ENCODE measurements at regions not wholly inside any gene's neighbourhood (a gene's known extent, or its start where the extent isn't known, plus 50 kb on each side); places are given as distances from the start of the nearest gene placed in this dataset.
"Not testable (repeated sequence)": the region's sequence is repeated elsewhere in the genome, so short reads cannot be mapped to it uniquely, and the experiment has no call there.

DNA sequence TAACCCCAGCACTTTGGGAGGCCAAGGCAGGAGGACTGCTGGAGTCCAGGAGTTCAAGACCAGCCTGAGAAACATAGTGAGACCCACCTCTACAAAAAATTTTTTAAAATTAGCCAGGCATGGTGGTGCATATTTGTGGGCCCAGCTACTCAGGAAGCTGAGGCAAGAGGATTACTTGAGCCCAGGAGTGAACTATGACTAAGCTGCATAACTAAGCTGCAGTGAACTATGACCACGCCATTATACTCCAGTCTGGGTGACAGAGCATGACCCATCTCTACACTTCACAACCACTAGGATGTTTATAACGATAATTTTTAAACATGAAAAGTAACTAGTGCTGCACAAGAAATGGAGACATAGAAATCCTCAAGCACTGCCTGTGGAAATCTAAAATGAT lies 352.7 kb upstream of the SGCG start:
- no peak for DNase-seq (ENCODE audit: low read depth, low spot score)
- H3K4me3 ChIP-seq (ENCODE audit: low read length), result no peak overlapping the region

DNA sequence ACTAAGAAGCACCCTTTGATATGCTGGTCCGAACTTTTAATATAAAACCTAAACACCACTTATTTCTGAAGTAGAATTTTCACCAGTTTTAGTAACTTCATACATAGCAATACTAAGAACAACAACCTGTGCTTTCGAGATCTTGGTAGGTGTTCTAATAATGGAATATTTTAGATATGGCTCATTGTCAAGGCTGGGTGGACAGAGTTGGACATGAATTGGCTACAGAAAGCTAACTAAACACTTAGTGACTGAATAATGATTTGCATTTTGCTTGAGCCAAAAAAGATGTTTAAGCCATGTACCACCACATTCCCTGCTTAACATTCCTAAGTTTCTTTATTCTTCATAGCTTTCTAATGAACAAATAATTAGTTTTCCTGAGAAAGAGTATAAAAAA lies 344.3 kb upstream of the SGCG start:
- no peak overlapping the region for H3K4me3 ChIP-seq (ENCODE audit: low read length)
- DNase-seq (ENCODE audit: low read depth, low spot score), result no peak

DNA sequence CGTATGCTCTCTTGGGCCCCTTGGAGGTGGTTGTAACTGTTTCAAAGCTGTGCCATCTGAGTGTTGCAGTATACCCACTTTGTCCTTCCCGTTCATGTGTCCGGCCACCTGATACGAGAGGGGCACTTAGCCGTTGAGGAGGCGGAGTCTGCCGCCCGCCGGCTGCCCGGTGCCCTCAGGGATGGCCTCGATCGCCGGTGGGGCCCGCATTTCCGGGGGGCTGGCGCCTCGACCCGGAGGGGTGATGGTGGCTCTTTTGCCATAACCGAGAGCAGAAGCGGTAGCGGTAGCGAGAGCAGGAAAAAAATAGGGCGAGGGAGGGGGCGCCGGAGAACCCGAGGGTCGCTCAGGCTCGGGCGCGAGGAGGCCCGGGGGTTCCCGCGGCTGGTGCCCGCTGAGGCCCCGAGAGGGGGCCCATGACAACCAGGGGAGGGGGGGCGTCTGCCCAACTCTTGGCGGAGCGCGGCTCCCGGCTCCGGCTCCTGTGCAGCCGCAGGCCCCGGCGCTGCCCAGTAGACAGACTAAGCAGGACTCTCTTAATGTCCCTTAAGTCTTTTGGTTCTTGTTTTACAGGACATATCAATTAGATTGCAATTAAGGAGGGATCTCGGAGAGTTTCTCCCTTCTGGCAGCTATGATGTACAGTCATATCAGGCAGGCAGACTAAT lies 342.7 kb upstream of the SGCG start:
- DNase-seq (ENCODE audit: low read depth, low spot score), result no peak
- no peak overlapping the region for H3K4me3 ChIP-seq (ENCODE audit: low read length)

DNA sequence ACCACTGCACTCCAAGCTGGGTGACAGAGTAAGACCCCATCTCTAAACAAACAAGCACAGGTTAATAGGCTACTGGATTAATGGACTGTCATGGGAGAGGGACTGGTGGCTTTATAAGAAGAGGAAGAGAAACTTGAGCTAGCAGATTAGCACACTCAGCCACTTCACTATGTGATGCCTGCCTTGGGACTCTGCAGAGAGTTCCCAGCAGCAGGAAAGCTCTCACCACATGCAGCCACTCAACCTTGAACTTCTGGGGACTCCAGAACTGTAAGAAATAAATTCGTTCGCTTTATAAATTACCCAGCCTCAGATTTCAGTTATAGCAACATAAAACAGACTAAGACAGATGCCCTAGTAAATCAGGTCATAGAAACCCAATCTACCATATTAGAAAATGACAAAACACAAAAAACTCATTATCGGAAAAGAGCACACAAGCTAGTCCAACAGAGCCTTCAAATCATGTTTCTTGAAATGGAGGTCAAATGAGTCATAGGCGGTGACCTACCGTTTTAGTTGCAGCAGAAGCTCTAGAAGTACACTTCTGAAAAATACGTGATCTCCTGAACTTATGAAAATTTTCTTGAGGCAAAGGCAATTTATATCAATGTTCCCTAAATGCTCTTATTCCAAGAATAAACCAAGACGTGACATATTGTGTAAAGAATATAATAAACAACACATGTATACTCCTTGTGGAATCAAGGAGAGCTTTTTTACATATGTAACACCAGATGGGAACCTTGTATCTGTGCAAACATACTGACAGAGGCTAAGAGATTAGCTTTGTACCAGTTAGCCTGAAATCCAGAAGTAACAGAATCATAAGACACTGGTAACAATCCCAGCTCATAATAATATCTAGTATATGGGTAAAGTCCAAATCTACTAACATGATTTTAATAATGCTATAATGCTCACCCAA lies 340.9 kb upstream of the SGCG start:
- DNase-seq (ENCODE audit: low read depth, low spot score), result no peak
- H3K4me3 ChIP-seq (ENCODE audit: low read length), result no peak overlapping the region

DNA sequence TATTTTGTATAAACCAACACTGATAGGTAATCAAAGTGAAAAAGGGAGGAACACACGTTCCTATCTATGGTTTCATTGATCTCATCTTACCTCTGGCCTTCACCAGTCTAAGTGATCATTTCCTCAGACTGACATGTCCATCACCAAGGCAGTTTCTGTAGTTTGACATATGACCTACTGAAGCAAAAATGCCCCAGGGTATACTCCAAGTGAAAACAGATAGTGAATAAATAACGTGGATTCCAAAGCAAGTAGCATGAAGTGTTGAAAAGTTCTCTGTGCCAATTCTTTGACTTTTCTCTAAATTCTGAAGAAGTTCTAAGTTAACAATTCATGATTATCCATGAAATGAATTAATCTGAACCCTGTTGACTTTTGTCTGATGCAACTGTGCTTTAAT lies 334.2 kb upstream of the SGCG start:
- H3K4me3 ChIP-seq (ENCODE audit: low read length), result no peak overlapping the region
- DNase-seq (ENCODE audit: low read depth, low spot score), result no peak

DNA sequence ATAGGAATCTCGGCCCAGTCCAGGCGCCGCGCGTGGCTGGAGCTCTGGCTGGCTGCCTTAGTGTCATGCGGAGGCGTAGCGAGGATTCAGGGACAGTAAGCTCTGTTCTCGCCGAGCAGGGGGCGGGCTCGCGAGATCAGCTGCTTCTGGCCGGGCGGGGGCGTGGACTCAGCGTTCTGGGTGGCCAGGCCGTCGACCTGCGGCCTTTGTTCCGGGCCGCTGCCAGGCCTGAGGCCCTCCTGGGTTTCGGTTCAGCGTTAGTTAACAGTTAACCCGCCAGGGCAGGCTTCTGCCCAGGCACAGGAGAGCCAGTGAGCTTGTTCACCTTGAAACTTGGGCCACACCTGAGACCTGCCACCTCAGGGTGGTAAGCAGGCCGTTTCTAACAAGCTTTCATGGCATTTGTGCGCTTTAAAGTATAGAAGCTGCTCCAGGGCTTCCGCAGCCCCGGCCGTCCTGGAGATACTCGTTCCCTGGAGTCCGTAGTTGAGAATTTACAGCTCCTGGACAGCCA lies 332.2 kb upstream of the SGCG start:
- no peak overlapping the region for H3K4me3 ChIP-seq (ENCODE audit: low read length)

DNA sequence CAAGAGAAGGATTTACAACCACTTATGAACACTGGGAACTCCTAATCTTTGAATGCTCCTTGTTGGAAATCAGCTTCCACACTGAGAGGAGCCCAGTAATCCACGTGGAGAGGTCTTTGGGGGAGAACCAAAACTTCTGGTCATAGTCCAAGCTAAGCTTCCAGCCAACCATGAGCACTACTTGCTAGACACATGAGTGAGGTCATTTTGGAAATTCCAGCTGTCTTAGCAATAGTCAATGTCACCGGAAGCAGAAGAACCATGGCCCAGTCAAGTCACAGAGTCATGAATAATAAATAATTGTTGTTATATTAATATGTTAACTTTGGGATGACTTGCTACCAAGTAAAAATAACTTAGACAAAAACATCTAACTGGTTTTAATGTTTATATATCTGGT lies 324.9 kb upstream of the SGCG start:
- no peak for DNase-seq (ENCODE audit: low read depth, low spot score)
- no peak overlapping the region for H3K4me3 ChIP-seq (ENCODE audit: low read length)

More for the DNA sequence above, 332.2 kb upstream of the SGCG start:
- DNase-seq (ENCODE audit: low read depth, low spot score), result no peak

DNA sequence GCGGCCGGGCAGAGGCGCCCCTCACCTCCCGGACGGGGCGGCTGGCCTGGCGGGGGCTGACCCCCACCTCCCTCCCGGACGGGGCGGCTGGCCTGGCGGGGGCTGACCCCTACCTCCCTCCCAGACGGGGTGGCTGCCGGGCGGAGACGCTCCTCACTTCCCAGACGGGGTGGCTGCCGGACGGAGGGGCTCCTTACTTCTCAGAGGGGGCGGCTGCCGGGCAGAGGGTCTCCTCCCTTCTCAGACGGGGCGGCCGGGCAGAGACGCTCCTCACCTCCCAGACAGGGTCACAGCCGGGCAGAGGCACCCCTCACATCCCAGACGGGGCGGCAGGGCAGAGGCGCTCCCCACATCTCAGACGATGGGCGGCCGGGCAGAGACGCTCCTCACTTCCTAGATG lies 321.8 kb upstream of the SGCG start:
- H3K4me3 ChIP-seq (ENCODE audit: low read length); DNase-seq (ENCODE audit: low read depth, low spot score): not testable (repeated sequence)

DNA sequence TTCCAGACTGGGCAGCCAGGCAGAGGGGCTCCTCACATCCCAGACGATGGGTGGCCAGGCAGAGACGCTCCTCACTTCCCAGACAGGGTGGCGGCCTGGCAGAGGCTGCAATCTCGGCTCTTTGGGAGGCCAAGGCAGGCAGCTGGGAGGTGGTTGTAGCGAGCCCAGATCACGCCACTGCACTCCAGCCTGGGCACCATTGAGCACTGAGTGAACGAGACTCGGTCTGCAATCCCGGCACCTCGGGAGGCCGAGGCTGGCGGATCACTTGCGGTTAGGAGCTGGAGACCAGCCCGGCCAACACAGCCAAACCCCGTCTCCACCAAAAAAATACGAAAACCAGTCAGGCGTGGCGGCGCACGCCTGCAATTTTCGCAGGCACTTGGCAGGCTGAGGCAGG lies 321.4 kb upstream of the SGCG start:
- not testable (repeated sequence) for DNase-seq (ENCODE audit: low read depth, low spot score); H3K4me3 ChIP-seq (ENCODE audit: low read length)

DNA sequence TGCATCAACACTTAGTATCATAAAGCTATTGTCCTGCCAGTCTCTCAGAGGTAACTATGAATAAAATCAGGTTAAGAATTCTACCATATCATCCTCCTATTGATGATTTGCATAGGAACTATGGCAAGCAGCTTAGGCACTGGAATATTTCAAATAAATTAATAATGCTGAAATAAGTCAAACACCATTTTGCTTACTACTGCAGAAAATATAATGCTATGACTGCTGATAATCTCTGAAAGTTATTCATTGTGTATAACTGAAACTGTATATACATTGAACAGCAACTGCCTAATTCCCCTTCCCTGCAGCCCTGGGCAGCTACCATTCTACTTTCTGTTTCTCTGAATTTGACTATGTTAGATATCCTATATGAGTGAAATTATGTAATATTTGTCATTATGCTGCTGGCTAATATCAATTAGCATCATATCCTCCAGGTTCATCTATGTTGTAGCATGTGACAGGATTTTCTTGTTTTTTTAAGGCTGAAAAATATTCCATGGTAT lies 318.8 kb upstream of the SGCG start:
- DNase-seq (ENCODE audit: low read depth, low spot score), result no peak

DNA sequence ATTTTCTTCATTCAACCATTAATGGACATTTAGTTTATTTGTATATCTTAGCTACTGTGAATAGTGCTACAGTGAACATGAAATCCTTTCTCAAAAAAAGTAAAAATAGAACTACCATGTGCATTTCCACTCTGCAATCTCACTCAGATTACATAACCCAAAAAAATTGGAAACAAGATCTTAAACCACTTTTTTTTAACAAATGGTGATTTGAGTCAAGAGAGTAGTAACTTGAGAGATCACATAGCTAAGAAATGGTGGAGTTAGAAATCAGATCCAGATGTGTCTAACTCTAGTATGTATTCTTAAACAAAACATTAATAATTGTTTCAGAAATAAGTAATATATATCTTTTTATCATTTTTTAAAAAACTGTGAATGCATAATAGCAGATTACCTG lies 318.3 kb upstream of the SGCG start:
- no peak overlapping the region for H3K4me3 ChIP-seq (ENCODE audit: low read length)
- DNase-seq (ENCODE audit: low read depth, low spot score), result no peak

More for the DNA sequence above, 318.8 kb upstream of the SGCG start:
- H3K4me3 ChIP-seq (ENCODE audit: low read length), result no peak overlapping the region

DNA sequence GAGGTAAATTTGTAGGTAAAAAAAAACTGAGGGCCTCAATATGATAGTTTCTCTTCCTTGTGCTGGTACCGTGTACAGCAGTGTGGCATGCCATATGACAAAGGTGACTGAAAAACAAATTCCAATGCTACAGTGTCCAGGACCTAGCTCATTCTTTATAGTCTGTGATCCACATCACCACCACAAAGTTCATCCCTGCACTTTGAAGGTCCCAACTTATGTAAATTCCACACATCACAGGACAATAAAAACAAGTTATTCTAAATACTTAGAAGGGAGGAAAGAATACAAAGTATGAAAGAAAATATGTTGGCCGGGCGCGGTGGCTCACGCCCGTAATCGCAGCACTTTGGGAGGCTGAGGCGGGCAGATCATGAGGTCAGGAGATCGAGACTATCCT lies 314.6 kb upstream of the SGCG start:
- no peak for DNase-seq (ENCODE audit: low read depth, low spot score)
- H3K4me3 ChIP-seq (ENCODE audit: low read length), result no peak overlapping the region

DNA sequence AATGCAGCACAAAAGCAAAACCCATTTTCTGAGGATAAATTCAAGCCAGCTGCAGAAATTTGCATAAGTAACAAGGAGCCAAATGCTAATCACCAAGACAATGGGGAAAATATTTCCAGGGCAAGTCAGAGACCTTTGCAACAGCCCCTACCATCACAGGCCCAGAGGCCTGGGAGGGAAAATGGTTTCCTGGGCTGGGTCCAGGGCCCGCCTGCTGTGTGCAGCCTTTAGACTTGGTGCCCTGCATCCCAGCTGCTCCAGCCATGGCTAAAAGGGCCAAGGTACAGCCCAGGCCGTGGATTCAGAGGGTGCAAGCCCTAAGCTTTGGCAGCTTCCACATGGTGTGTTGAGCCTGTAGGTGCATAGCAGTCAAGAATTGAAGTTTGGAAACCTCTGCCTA lies 309.5 kb upstream of the SGCG start:
- DNase-seq (ENCODE audit: low read depth, low spot score), result no peak
- H3K4me3 ChIP-seq (ENCODE audit: low read length), result no peak overlapping the region

DNA sequence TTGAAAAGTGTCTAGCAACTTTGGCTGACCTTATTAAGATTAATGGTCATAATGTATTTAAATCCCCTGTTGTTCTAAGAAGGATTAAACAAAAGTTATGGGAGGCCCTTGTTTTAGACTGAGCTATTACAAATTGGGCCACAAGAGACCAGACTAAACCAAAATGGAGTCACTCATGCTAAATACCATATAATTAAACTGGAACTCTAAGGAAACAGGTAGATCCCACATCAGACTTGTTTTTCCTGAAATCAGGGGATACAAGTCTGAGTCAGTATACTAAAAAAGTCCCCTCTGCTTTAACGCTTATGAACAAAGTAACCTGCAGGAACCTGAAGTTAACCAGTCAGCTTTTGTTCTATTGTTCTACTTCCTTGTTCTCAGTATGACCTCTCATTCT lies 305.9 kb upstream of the SGCG start:
- no peak overlapping the region for H3K4me3 ChIP-seq (ENCODE audit: low read length)
- no peak for DNase-seq (ENCODE audit: low read depth, low spot score)

DNA sequence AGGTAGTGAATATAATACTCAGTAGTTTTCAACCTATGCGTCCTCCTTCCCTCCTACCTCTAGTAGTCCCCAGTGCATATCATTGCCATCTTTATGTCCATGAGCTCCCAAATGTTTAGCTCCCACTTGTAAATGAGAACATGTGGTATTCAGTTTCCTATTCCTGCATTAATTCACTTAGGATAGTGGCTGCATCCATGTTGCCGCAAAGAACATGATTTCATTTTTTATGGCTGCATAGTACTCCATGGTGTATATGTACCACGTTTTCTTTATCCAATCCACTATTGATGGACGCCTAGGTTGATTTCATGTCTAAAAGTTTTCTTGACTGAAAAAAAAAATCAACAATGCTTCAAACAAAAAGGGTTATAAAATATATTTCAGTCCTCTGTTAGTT lies 303.4 kb upstream of the SGCG start:
- no peak for DNase-seq (ENCODE audit: low read depth, low spot score)
- no peak overlapping the region for H3K4me3 ChIP-seq (ENCODE audit: low read length)

DNA sequence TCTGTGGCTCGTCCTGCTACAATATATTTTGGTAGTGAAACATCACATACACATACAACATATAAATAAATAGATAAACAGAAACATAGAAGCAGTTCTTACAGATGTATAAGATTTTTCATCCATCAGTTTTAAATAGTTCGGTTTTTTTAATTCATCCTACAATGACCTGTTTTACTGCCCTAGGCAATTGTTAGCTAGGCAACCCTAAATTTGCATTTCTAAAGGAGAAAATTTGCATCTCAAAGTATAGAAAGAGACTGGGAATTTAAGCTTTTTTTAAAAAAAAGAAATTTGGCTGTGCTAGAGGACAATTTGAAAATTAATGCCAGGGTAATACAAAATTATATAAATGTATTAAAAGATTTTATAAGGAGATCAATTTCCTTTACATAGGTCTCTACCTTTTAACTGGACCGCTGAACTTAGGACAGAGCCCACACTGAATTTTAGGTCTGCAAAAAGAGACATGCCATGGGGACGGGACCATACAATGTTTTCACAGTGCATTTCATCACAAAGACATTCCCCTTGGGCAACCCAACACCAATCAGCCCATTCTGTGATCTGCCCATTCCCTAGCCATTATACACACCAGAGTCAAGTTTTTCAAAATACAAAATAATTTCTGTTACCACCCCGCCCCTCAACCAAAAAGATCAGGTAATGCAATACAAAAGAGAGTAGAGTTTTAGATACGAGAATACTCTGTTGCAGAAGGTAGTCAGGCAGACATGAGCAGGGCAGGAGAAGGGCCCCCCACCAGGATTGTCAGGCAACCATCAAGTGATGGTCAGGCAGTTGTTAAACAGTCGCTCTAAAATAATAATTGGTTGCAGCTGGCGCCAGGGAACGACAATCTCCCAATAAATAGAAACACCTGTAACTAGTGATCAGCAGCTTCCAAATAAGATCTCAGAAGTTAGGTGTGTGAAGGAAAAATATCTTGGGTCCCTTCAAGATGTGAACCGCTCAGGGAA lies 299.7 kb upstream of the SGCG start:
- DNase-seq (ENCODE audit: low read depth, low spot score), result no peak
- no peak overlapping the region for H3K4me3 ChIP-seq (ENCODE audit: low read length)

DNA sequence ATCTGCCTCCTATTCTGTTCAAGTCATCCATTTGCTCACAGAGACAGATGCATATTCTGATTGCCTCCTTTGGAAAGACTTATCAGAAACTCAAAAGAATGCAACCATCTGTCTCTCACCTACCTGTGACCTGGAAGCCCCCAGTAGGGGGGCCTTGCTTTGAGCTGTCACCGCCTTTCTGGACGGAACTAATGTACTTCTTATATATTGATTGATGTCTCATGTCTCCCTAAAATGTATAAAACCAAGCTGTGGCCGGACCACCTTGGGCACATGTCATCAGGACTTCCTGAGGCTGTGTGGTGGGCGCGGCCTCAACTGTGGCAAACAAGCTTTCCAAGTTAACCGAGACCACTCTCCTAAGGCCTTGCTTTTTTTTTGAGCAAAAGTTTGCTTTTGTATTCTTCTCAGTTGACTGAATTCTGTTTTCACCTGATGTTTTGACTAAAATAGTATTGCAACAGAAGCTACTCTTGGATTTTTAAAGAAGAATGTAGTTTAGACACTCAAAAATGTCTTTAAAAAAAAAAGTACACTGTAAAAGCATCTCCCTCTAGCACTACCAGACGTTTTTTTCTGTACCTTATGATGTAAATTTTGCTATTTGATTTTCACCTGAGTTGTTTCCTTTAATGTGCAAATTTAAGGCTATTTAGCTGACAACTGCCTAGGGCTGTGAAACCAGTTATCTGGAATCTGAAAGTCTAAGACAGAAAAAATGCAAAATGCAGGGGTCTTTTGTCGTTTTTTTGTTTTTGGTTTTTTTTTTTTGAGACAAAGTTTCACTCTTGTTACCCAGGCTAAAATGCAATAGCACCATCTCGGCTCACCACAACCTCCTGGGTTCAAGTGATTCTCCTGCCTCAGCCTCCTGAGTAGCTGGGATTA lies 298.8 kb upstream of the SGCG start:
- not testable (repeated sequence) for DNase-seq (ENCODE audit: low read depth, low spot score); H3K4me3 ChIP-seq (ENCODE audit: low read length)

DNA sequence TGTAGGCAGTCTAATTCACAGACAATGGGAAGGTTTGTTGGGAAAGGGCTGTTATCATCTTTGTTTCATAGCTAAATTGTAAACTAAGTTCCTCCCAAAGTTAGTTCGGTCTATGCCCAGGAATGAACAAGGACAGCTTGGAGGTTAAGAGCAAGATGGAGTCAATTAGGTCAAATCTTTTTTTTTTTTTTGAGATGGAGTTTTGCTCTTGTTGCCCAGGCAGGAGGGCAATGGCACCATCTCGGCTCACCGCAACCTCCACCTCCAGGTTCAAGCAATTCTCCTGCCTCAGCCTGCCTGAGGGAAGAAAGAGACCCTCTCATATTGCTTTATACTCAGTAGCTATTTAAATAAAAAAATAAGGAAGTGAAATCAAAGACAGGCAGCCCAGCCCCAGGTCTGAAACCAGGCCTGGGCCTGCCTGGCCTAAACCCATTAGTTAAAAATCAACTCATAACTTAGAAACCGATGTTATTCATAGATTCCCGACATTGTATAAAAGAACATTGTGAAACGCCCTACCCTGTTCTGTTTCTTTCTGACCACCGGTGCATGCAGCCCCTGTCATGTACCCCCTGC lies 297.4 kb upstream of the SGCG start:
- H3K4me3 ChIP-seq (ENCODE audit: low read length), result no peak overlapping the region
- DNase-seq (ENCODE audit: low read depth, low spot score), result no peak

Data from Jurkat, Clone E6-1 (cell line).